ENCODE measurements at regions not wholly inside any gene's neighbourhood (a gene's known extent, or its start where the extent isn't known, plus 50 kb on each side); places are given as distances from the start of the nearest gene placed in this dataset.

DNA sequence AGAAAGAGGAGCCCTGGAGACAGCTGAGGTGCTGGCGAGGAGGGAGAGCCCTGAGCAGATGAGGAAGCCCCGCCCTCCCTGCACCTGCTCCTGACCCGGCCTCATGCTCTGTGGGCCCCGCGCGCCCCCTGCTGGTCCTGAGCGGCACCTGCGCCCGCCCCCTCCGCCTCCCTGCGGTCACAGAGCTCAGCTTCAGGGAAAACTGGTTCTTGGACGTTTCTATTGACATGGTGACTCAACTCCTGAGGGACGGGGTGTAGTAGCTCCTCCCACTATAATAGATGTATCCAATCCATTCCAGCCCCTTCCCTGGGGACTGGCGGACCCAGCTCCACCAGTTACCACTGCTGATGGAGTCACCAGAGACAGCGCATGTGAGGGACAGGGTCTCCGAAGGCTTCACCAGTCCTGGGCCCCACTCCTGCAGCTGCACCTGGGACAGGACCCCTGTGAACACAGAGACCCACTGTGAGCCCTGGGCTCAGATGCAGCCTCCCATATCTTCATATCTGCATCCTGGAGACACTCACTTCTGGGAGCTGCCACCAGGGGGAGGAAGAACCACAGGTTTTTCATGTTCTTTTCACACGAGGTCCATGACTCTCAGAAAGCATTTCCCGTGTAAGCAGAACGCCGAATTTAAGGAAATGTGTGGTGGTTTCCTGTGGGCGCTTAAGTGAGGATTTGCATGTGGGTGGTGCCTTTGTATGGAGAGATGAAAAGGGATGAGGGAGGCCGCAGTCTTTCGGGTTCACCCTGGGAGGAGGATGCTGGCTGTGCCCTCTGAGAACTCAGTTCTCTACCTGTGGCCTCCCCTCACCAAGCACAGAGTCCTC, 1346.4 kb downstream of the TMEM121 start:
- Histone ChIP-seq H3K36me3 (no peaks in the 10 kb centered on the region), H3K9me3 (no peaks in the 10 kb centered on the region), H3K4me1 (no peaks in the 10 kb centered on the region), H3K27ac (no peak overlapping the region), H3K4me3 (no peak overlapping the region), H3K27me3 (no peaks in the 10 kb centered on the region)
- peak in 1 of 3 experiments; percentile 10 for TF ChIP-seq CTCF (IDR thresholded peaks at IDR 0.05)
- TF ChIP-seq POLR2A (IDR thresholded peaks at IDR 0.05): no peak
- no peak for TF ChIP-seq POLR2AphosphoS5 (IDR thresholded peaks at IDR 0.05; ENCODE audit: insufficient read depth in 1 of 2, low read depth in 1 of 2)
- intact Hi-C loops (cut with DNase I): no loop called here
- no peak for DNase-seq (ENCODE audit: extremely low spot score in 2 of 2)

DNA sequence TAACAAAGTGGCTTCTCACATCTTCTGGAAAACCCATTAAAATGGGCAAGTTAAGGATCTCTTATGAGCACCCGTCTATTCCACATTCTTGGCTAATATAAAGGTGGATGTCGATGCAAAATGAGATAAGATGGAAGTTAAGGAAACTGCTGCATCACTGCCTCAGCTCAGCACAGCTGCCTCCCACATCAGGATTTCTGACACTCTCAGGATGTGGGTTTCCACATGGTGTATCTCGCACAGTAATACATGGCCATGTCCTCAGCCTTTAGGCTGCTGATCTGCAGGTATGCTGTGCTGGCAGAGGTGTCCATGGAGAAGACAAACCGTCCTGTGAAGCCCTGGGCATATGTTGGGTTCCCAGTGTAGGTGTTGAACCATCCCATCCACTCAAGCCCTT, 1348.0 kb downstream of the TMEM121 start:
- H3K4me1 ChIP-seq: no peaks in the 10 kb centered on the region
- H3K36me3 ChIP-seq: no peaks in the 10 kb centered on the region
- intact Hi-C loops (cut with DNase I): no loop called here
- TF ChIP-seq POLR2A (IDR thresholded peaks at IDR 0.05) (no peak), CTCF (IDR thresholded peaks at IDR 0.05) (no peak)
- no peak overlapping the region for H3K4me3 ChIP-seq
- no peak overlapping the region for H3K27ac ChIP-seq
- DNase-seq (ENCODE audit: extremely low spot score in 2 of 2): no peak
- no peaks in the 10 kb centered on the region for H3K9me3 ChIP-seq
- no peaks in the 10 kb centered on the region for H3K27me3 ChIP-seq

DNA sequence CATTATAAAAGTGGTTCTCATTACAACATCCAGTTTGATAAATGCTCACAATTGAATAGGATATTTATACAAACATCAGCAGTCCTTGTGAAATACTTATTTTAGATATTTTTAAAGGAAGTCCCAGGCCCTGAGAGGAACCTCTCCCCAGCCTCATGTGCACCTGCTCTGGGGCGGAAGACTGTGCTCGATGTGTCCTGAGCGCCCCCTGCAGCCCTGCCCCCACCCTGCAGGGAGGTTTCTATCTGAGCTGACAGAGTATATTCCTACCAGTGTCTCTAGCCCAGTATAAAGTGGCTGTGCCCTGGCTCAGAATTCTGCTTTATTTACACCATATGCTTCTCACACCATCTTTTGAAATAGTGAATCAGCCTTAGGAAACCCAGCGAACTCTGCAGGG, 1349.1 kb downstream of the TMEM121 start:
- no peaks in the 10 kb centered on the region for H3K4me1 ChIP-seq
- no peak overlapping the region for H3K4me3 ChIP-seq
- DNase-seq (ENCODE audit: extremely low spot score in 2 of 2): no peak
- no peaks in the 10 kb centered on the region for H3K9me3 ChIP-seq
- TF ChIP-seq POLR2A (IDR thresholded peaks at IDR 0.05) (no peak), CTCF (IDR thresholded peaks at IDR 0.05) (no peak), POLR2AphosphoS5 (IDR thresholded peaks at IDR 0.05; ENCODE audit: insufficient read depth in 1 of 2, low read depth in 1 of 2) (no peak)
- no peaks in the 10 kb centered on the region for H3K27me3 ChIP-seq
- intact Hi-C loops (cut with DNase I): no loop called here
- no peaks in the 10 kb centered on the region for H3K36me3 ChIP-seq
- no peak overlapping the region for H3K27ac ChIP-seq

DNA sequence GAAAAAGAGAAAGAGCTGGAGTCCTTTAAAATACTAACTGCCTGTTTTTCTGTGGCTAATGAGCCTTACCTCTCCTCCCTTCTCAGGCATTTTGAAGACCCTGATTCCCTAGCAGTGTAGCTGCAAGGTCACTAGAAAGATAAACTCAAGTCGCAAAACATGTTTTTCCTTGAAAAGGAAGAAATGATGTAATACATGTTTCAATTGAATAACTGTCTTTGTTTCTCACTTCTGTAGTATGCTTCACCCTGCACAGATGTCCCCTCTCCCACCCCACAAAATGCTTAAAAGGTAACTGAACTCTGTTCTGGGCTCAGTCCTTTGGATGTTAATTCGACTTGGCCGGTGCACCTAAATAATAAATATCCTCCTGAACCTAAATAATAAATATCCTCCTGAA, 1350.3 kb downstream of the TMEM121 start:
- Histone ChIP-seq H3K4me1 (no peaks in the 10 kb centered on the region), H3K27me3 (no peaks in the 10 kb centered on the region), H3K9me3 (no peaks in the 10 kb centered on the region), H3K4me3 (no peak overlapping the region), H3K36me3 (no peaks in the 10 kb centered on the region), H3K27ac (no peak overlapping the region)
- no peak for DNase-seq (ENCODE audit: extremely low spot score in 2 of 2)
- intact Hi-C loops (cut with DNase I): no loop called here
- TF ChIP-seq CTCF (IDR thresholded peaks at IDR 0.05) (no peak), POLR2AphosphoS5 (IDR thresholded peaks at IDR 0.05; ENCODE audit: insufficient read depth in 1 of 2, low read depth in 1 of 2) (no peak), POLR2A (IDR thresholded peaks at IDR 0.05) (no peak)

DNA sequence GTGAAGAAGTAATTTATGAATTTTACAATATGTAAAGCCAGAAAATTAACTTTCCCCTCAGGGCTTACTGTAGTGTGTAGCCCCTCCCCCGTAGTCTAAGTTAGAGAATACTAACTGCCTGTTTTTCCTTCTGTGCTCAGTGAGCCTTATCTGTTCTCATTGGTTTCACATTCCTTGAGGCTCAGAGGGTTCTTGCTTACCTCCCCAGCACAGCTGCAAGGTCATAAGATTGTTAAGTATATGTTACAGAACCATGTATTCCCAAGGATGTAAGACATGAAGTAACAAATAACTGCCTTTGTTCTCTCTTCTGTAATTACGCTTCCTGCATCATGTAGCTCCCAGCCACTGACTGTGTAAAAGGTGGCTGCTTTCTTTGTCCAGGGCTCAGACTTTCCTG, 1351.1 kb downstream of the TMEM121 start:
- TF ChIP-seq POLR2A (IDR thresholded peaks at IDR 0.05) (no peak), CTCF (IDR thresholded peaks at IDR 0.05) (no peak), POLR2AphosphoS5 (IDR thresholded peaks at IDR 0.05; ENCODE audit: insufficient read depth in 1 of 2, low read depth in 1 of 2) (no peak)
- H3K27ac ChIP-seq: no peak overlapping the region
- H3K4me3 ChIP-seq: no peak overlapping the region
- no peaks in the 10 kb centered on the region for H3K4me1 ChIP-seq
- intact Hi-C loops (cut with DNase I): no loop called here
- H3K36me3 ChIP-seq: no peaks in the 10 kb centered on the region
- no peaks in the 10 kb centered on the region for H3K27me3 ChIP-seq
- no peaks in the 10 kb centered on the region for H3K9me3 ChIP-seq
- DNase-seq (ENCODE audit: extremely low spot score in 2 of 2): no peak
